Endothelial cell of umbilical vein (primary cell): ENCODE measurements at regions not wholly inside any gene's neighbourhood (a gene's known extent, or its start where the extent isn't known, plus 50 kb on each side); places are given as distances from the start of the nearest gene placed in this dataset.

ENCODE experiments used
- BruUV-seq: library from RNA; stranded (reverse); fragments of 400-500 nt; replicated peaks from 2 replicates; lab custom pipeline; 2021; lab: Mats Ljungman, UMichigan
- CTCF ChIA-PET: fragments of 300-600, 350-600 bp; sonication (Branson Sonifier 250); formaldehyde crosslinking; loops from one replicate; lab custom pipeline; 2021; ENCODE audit warnings: antibody characterized with exemption, inconsistent platforms; lab: Charles Lee
- POLR2A ChIA-PET: fragments of 300-600, 350-600 bp; sonication (Branson Sonifier 250); formaldehyde crosslinking; loops from one replicate; lab custom pipeline; 2021; ENCODE audit warnings: antibody characterized with exemption, inconsistent platforms; lab: Charles Lee
- DNase-seq: peaks from one replicate; pipeline ENCODE4 v3.0.0-alpha.2; 2011; ENCODE audit warnings: low read depth, low spot score
- FAIRE-seq: peaks from 2 replicates; lab custom pipeline; 2011; peaks lifted over from hg19 to GRCh38; lab: Jason Lieb, UNC
- H2AFZ ChIP-seq: 2 replicates; pipeline ENCODE4 v1.6.0; 2012; ENCODE audit warnings: low read depth, low read length, control low read depth, inconsistent platforms
- H3K27ac ChIP-seq: 2 replicates; pipeline ENCODE4 v1.5.1; 2011; ENCODE audit warnings: low read depth, mild to moderate bottlenecking, control low read depth, low read length, moderate library complexity; ENCODE audit not compliant: insufficient read depth
- H3K27me3 ChIP-seq, 2 experiments: 2 replicates each; pipeline versions ENCODE4 v1.6.0 to v1.6.1; 2011; ENCODE audit warnings: low read length in 2 of 2, mixed read lengths in 1 of 2; ENCODE audit not compliant: control insufficient read depth in 2 of 2, insufficient read depth in 2 of 2
- H3K36me3 ChIP-seq, 2 experiments: 2 replicates in 1 of 2; 3 replicates in 1 of 2; pipeline ENCODE4 v1.5.1; 2011; ENCODE audit warnings: low read length in 2 of 2, mild to moderate bottlenecking in 1 of 2, moderate library complexity in 1 of 2; ENCODE audit not compliant: control insufficient read depth in 2 of 2, insufficient read depth in 2 of 2; ENCODE audit errors: extremely low read depth in 1 of 2
- H3K4me1 ChIP-seq: 3 replicates; pipeline ENCODE4 v1.5.1; 2011; ENCODE audit warnings: mild to moderate bottlenecking, low read length; ENCODE audit not compliant: control insufficient read depth, insufficient read depth; ENCODE audit errors: extremely low read depth
- H3K4me2 ChIP-seq: 2 replicates; pipeline ENCODE4 v1.6.1; 2011; ENCODE audit warnings: low read length, control low read depth, mixed read lengths; ENCODE audit not compliant: insufficient read depth
- H3K4me3 ChIP-seq, 3 experiments: fragments of 200-600 bp in 1 of 3; sonication (generic), shearing (Covaris generic) in 1 of 3; replicated peaks in 1 of 3; 2 replicates each; pipeline ENCODE4 v1.5.1; 2011 to 2016; ENCODE audit warnings: control low read depth in 3 of 3, low read length in 3 of 3, mild to moderate bottlenecking in 2 of 3, inconsistent platforms in 1 of 3, low read depth in 1 of 3, moderate library complexity in 1 of 3; ENCODE audit not compliant: insufficient read depth in 1 of 3
- H3K79me2 ChIP-seq: 2 replicates; pipeline ENCODE4 v1.6.0; 2012; ENCODE audit warnings: low read length, inconsistent platforms; ENCODE audit not compliant: control insufficient read depth, insufficient read depth
- H3K9ac ChIP-seq: replicated peaks from 2 replicates; pipeline ENCODE3; 2011; ENCODE audit warnings: low read length, control low read depth; ENCODE audit not compliant: insufficient read depth; ENCODE audit errors: extremely low read depth
- H3K9me1 ChIP-seq: replicated peaks from 3 replicates; pipeline ENCODE4 v1.6.0; 2011; ENCODE audit warnings: mild to moderate bottlenecking, low read length; ENCODE audit not compliant: control insufficient read depth, insufficient read depth; ENCODE audit errors: extremely low read depth
- H3K9me3 ChIP-seq: replicated peaks from 2 replicates; pipeline ENCODE4 v1.5.1; 2012; ENCODE audit warnings: low read length, inconsistent platforms; ENCODE audit not compliant: control insufficient read depth, insufficient read depth
- H4K20me1 ChIP-seq: replicated peaks from 2 replicates; pipeline ENCODE3; 2011; ENCODE audit warnings: mild to moderate bottlenecking, low read length; ENCODE audit not compliant: control insufficient read depth, insufficient read depth; ENCODE audit errors: extremely low read depth
- CTCF ChIP-seq, 2 donors: IDR thresholded peaks; 1 replicate in 1 of 2; 2 replicates in 1 of 2; pipeline ENCODE4 v1.5.1; 2011; ENCODE audit warnings: low read length in 2 of 2, mild to moderate bottlenecking in 2 of 2, moderate library complexity in 2 of 2, control low read depth in 1 of 2, inconsistent platforms in 1 of 2, low read depth in 1 of 2; ENCODE audit not compliant: insufficient read depth in 1 of 2; ENCODE audit errors: extremely low read depth in 1 of 2
- EZH2 ChIP-seq: IDR thresholded peaks from 2 replicates; pipeline ENCODE4 v1.6.1; 2012; ENCODE audit warnings: borderline replicate concordance, low read depth, mild to moderate bottlenecking, moderate library complexity, low read length, inconsistent platforms; ENCODE audit not compliant: severe bottlenecking
- FOS ChIP-seq: IDR thresholded peaks from 2 replicates; pipeline ENCODE4 v1.6.1; 2011; ENCODE audit warnings: mild to moderate bottlenecking, low read length, moderate library complexity, borderline replicate concordance; ENCODE audit not compliant: insufficient read depth
- GATA2 ChIP-seq: IDR thresholded peaks from 2 replicates; pipeline ENCODE4 v1.7.0; 2011; ENCODE audit warnings: low read depth, mild to moderate bottlenecking, moderate library complexity, mixed read lengths, low read length; ENCODE audit not compliant: insufficient read length, insufficient read depth
- MAX ChIP-seq: IDR thresholded peaks from 2 replicates; pipeline ENCODE4 v1.6.1; 2011; ENCODE audit not compliant: insufficient read depth, insufficient read length
- POLR2A ChIP-seq: IDR thresholded peaks from 2 replicates; pipeline ENCODE4 v1.6.1; 2012; ENCODE audit warnings: low read depth, mild to moderate bottlenecking, control low read depth, low read length
- POLR2AphosphoS5 ChIP-seq: IDR thresholded peaks from 2 replicates; pipeline ENCODE4 v1.6.1; 2012; ENCODE audit warnings: low read depth, mild to moderate bottlenecking, control low read depth, low read length, moderate library complexity; ENCODE audit not compliant: insufficient read depth
- dilution Hi-C: fragments of 300-500 bp; cut with MboI; formaldehyde crosslinking; loops from one replicate; pipeline ENCODE4 v1.15.0; 2019; ENCODE audit warnings: low sequenced_read_pairs; ENCODE audit not compliant: extremely low pct_ligation_motif_present
- intact Hi-C: fragments of 100-400 bp; cut with micrococcal nuclease; formaldehyde crosslinking; loops from one replicate; pipeline ENCODE4 v1.10.0; 2022

GRCh38 chr3:74537164-74537563 lies 77.3 kb downstream of the CNTN3 start:
- CTCF ChIA-PET: no interaction called here
- H3K4me1 ChIP-seq: no peaks in the 10 kb centered on the region
- no peak overlapping the region for H3K4me2 ChIP-seq
- POLR2A ChIA-PET: no interaction called here
- DNase-seq: no peak
- FAIRE-seq: no peak
- intact Hi-C loops (no loop called here), dilution Hi-C loops (no loop called here)
- H3K9me3 ChIP-seq: peaks cover 6% of the 10 kb centered on the region
- no peak overlapping the region for H3K27ac ChIP-seq
- H3K36me3 ChIP-seq: no peaks in the 10 kb centered on the region
- no peaks in the 10 kb centered on the region for H4K20me1 ChIP-seq
- H3K27me3 ChIP-seq: no peaks in the 10 kb centered on the region
- H3K9me1 ChIP-seq: no peaks in the 10 kb centered on the region
- TF ChIP-seq EZH2: no peak
- no TSS peak for BruUV-seq
- H2AFZ ChIP-seq: no peak overlapping the region
- no peak overlapping the region for H3K9ac ChIP-seq
- H3K4me3 ChIP-seq: no peak overlapping the region
- no peaks in the 10 kb centered on the region for H3K79me2 ChIP-seq

GRCh38 chr3:74535281-74535680 lies 79.2 kb downstream of the CNTN3 start:
- no TSS peak for BruUV-seq
- FAIRE-seq: no peak
- dilution Hi-C loops: no loop called here

More at GRCh38 chr3:74535281-74535680, 79.2 kb downstream of the CNTN3 start:
- Histone ChIP-seq H3K4me1 (no peaks in the 10 kb centered on the region), H3K9me1 (no peaks in the 10 kb centered on the region), H4K20me1 (no peaks in the 10 kb centered on the region), H3K9ac (no peak overlapping the region), H3K27me3 (no peaks in the 10 kb centered on the region), H2AFZ (no peak overlapping the region), H3K36me3 (no peaks in the 10 kb centered on the region), H3K79me2 (no peaks in the 10 kb centered on the region), H3K4me3 (no peak overlapping the region), H3K9me3 (peaks cover 6% of the 10 kb centered on the region), H3K4me2 (no peak overlapping the region), H3K27ac (no peak overlapping the region)
- no peak for TF ChIP-seq FOS
- TF ChIP-seq POLR2A: no peak
- no peak for TF ChIP-seq GATA2
- no peak for TF ChIP-seq CTCF (IDR thresholded peaks at IDR 0.05; ENCODE audit: extremely low read depth in 1 of 2, insufficient read depth in 1 of 2, low read depth in 1 of 2, low read length in 2 of 2)
- TF ChIP-seq POLR2AphosphoS5: no peak
- no peak for TF ChIP-seq MAX
- ChIA-PET POLR2A (no interaction called here), CTCF (no interaction called here)
- intact Hi-C loops: no loop called here
- no peak for DNase-seq
